ENCODE measurements at regions not wholly inside any gene's neighbourhood (a gene's known extent, or its start where the extent isn't known, plus 50 kb on each side); places are given as distances from the start of the nearest gene placed in this dataset.

GRCh38 chr18:75923169-75923568 lies 495.7 kb upstream of the SMIM21 start:
- DNase-seq (ENCODE audit: low read depth) = peak; percentile 13
- TF ChIP-seq CTCF (conservative IDR thresholded peaks at IDR 0.05; ENCODE audit: low read depth, low read length) = no peak
- no peak overlapping the region for H3K4me3 ChIP-seq (ENCODE audit: low read depth, low read length)

- no peak for TF ChIP-seq CTCF (conservative IDR thresholded peaks at IDR 0.05; ENCODE audit: low read depth, low read length)
- no peak for DNase-seq (ENCODE audit: low read depth)
- no peak overlapping the region for H3K4me3 ChIP-seq (ENCODE audit: low read depth, low read length)
Measured at GRCh38 chr18:75916624-75916982, 489.1 kb upstream of the SMIM21 start.

- TF ChIP-seq CTCF (conservative IDR thresholded peaks at IDR 0.05; ENCODE audit: low read depth, low read length) = no peak
- no peak for DNase-seq (ENCODE audit: low read depth)
- H3K4me3 ChIP-seq (ENCODE audit: low read depth, low read length) = no peak overlapping the region
Measured at GRCh38 chr18:75915941-75916623, 488.6 kb upstream of the SMIM21 start.

- no peak for DNase-seq (ENCODE audit: low read depth)
- no peak for TF ChIP-seq CTCF (conservative IDR thresholded peaks at IDR 0.05; ENCODE audit: low read depth, low read length)
- H3K4me3 ChIP-seq (ENCODE audit: low read depth, low read length) = no peak overlapping the region
Measured at GRCh38 chr18:75912829-75913228, 485.3 kb upstream of the SMIM21 start.

- no peak overlapping the region for H3K4me3 ChIP-seq (ENCODE audit: low read depth, low read length)
- TF ChIP-seq CTCF (conservative IDR thresholded peaks at IDR 0.05; ENCODE audit: low read depth, low read length) = no peak
- no peak for DNase-seq (ENCODE audit: low read depth)
Measured at GRCh38 chr18:75904416-75904815, 476.9 kb upstream of the SMIM21 start.

- DNase-seq (ENCODE audit: low read depth) = no peak
- TF ChIP-seq CTCF (conservative IDR thresholded peaks at IDR 0.05; ENCODE audit: low read depth, low read length) = no peak
- no peak overlapping the region for H3K4me3 ChIP-seq (ENCODE audit: low read depth, low read length)
Measured at GRCh38 chr18:75898651-75899050, 471.1 kb upstream of the SMIM21 start.

- H3K4me3 ChIP-seq (ENCODE audit: low read depth, low read length) = no peak overlapping the region
- TF ChIP-seq CTCF (conservative IDR thresholded peaks at IDR 0.05; ENCODE audit: low read depth, low read length) = no peak
- no peak for DNase-seq (ENCODE audit: low read depth)
Measured at GRCh38 chr18:75897386-75897785, 469.9 kb upstream of the SMIM21 start.
